ENCODE measurements at regions not wholly inside any gene's neighbourhood (a gene's known extent, or its start where the extent isn't known, plus 50 kb on each side); places are given as distances from the start of the nearest gene placed in this dataset.

- Mint-ChIP-seq H3K27me3 (ENCODE audit: unreplicated experiment) (peaks cover 2% of the 10 kb centered on the region), H3K27ac (ENCODE audit: unreplicated experiment) (peak overlapping the region; percentile 88), H3K4me3 (ENCODE audit: unreplicated experiment) (no peak overlapping the region), H3K4me1 (ENCODE audit: unreplicated experiment) (peaks cover 15% of the 10 kb centered on the region), H3K36me3 (ENCODE audit: low read depth, unreplicated experiment) (no peaks in the 10 kb centered on the region), H3K9me3 (ENCODE audit: unreplicated experiment) (no peaks in the 10 kb centered on the region)
- TF ChIP-seq CTCF (IDR thresholded peaks at IDR 0.05; ENCODE audit: unreplicated experiment), result no peak
- DNase-seq (ENCODE audit: low spot score), result no peak
These were observed 59.8 kb upstream of the PELI1 start for GRCh38 chr2:64203858-64204632.

- peak overlapping the region; percentile 88 for H3K27ac Mint-ChIP-seq (ENCODE audit: unreplicated experiment)
- no peak overlapping the region for H3K4me3 Mint-ChIP-seq (ENCODE audit: unreplicated experiment)
- no peak for TF ChIP-seq CTCF (IDR thresholded peaks at IDR 0.05; ENCODE audit: unreplicated experiment)
- no peaks in the 10 kb centered on the region for H3K9me3 Mint-ChIP-seq (ENCODE audit: unreplicated experiment)
- H3K36me3 Mint-ChIP-seq (ENCODE audit: low read depth, unreplicated experiment), result no peaks in the 10 kb centered on the region
- H3K4me1 Mint-ChIP-seq (ENCODE audit: unreplicated experiment), result peaks cover 15% of the 10 kb centered on the region
- peaks cover 2% of the 10 kb centered on the region for H3K27me3 Mint-ChIP-seq (ENCODE audit: unreplicated experiment)
- DNase-seq (ENCODE audit: low spot score), result no peak
These were observed 60.5 kb upstream of the PELI1 start for GRCh38 chr2:64204703-64205102.

GRCh38 chr2:64205415-64205814 is 61.2 kb upstream of the PELI1 start:
- TF ChIP-seq CTCF (IDR thresholded peaks at IDR 0.05; ENCODE audit: unreplicated experiment), result no peak
- Mint-ChIP-seq H3K9me3 (ENCODE audit: unreplicated experiment) (no peaks in the 10 kb centered on the region), H3K27ac (ENCODE audit: unreplicated experiment) (no peak overlapping the region), H3K27me3 (ENCODE audit: unreplicated experiment) (peaks cover 2% of the 10 kb centered on the region), H3K36me3 (ENCODE audit: low read depth, unreplicated experiment) (no peaks in the 10 kb centered on the region), H3K4me3 (ENCODE audit: unreplicated experiment) (no peak overlapping the region), H3K4me1 (ENCODE audit: unreplicated experiment) (peaks cover 15% of the 10 kb centered on the region)
- DNase-seq (ENCODE audit: low spot score), result no peak

- no peak for DNase-seq (ENCODE audit: low spot score)
- Mint-ChIP-seq H3K27me3 (ENCODE audit: unreplicated experiment) (peaks cover 2% of the 10 kb centered on the region), H3K27ac (ENCODE audit: unreplicated experiment) (no peak overlapping the region), H3K4me1 (ENCODE audit: unreplicated experiment) (peaks cover 15% of the 10 kb centered on the region), H3K4me3 (ENCODE audit: unreplicated experiment) (no peak overlapping the region), H3K9me3 (ENCODE audit: unreplicated experiment) (no peaks in the 10 kb centered on the region), H3K36me3 (ENCODE audit: low read depth, unreplicated experiment) (no peaks in the 10 kb centered on the region)
- TF ChIP-seq CTCF (IDR thresholded peaks at IDR 0.05; ENCODE audit: unreplicated experiment), result no peak
These were observed 63.4 kb upstream of the PELI1 start for GRCh38 chr2:64207573-64207972.

GRCh38 chr2:64210816-64211215 is 66.6 kb upstream of the PELI1 start:
- Mint-ChIP-seq H3K27me3 (ENCODE audit: unreplicated experiment) (no peaks in the 10 kb centered on the region), H3K27ac (ENCODE audit: unreplicated experiment) (no peak overlapping the region), H3K4me3 (ENCODE audit: unreplicated experiment) (no peak overlapping the region), H3K36me3 (ENCODE audit: low read depth, unreplicated experiment) (no peaks in the 10 kb centered on the region), H3K9me3 (ENCODE audit: unreplicated experiment) (no peaks in the 10 kb centered on the region), H3K4me1 (ENCODE audit: unreplicated experiment) (peaks cover under 1% of the 10 kb centered on the region)
- no peak for DNase-seq (ENCODE audit: low spot score)
- TF ChIP-seq CTCF (IDR thresholded peaks at IDR 0.05; ENCODE audit: unreplicated experiment), result no peak

Data from endothelial cell (in vitro differentiated cells).